ENCODE measurements at regions not wholly inside any gene's neighbourhood (a gene's known extent, or its start where the extent isn't known, plus 50 kb on each side); places are given as distances from the start of the nearest gene placed in this dataset.

DNA sequence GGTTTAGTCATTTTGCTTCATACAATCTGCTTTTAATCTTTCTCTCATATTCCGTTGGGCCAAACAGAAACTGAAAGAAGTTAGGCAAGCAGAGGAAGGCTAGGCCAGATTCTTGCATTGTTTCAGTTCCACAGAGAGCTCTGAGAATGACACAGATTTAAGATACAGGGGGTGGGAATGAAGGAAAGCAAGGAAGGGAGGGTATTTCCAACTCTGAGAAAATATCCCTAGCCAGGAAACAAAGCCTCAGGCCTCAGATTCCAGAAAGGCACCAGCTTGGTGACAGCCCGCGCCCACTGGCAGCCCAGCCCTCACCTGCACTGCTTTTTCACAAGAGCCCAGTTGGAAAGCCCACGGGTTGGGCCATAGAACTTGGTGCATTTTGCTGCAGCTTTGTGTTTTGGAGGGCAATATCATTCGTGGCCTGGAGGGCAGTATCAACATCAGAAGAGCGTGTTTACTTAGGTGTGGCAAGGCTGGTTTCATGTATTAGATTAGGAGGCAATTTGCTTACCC is 63.5 kb downstream of the ENC1 start:
- TF ChIP-seq, protein P1, sequence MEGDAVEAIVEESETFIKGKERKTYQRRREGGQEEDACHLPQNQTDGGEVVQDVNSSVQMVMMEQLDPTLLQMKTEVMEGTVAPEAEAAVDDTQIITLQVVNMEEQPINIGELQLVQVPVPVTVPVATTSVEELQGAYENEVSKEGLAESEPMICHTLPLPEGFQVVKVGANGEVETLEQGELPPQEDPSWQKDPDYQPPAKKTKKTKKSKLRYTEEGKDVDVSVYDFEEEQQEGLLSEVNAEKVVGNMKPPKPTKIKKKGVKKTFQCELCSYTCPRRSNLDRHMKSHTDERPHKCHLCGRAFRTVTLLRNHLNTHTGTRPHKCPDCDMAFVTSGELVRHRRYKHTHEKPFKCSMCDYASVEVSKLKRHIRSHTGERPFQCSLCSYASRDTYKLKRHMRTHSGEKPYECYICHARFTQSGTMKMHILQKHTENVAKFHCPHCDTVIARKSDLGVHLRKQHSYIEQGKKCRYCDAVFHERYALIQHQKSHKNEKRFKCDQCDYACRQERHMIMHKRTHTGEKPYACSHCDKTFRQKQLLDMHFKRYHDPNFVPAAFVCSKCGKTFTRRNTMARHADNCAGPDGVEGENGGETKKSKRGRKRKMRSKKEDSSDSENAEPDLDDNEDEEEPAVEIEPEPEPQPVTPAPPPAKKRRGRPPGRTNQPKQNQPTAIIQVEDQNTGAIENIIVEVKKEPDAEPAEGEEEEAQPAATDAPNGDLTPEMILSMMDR (IDR thresholded peaks at IDR 0.05): no peak
- no peaks in the 10 kb centered on the region for H3K36me3 ChIP-seq
- peaks cover 8 to 18% of the 10 kb centered on the region in 2 donors for H3K4me1 ChIP-seq (ENCODE audit: control insufficient read depth in 1 of 2, low read depth in 2 of 2)
- no peaks in the 10 kb centered on the region for H3K27me3 ChIP-seq (replicated peaks; ENCODE audit: insufficient read depth)
- no peak overlapping the region for H3K27ac ChIP-seq
- H3K4me3 ChIP-seq: peak overlapping the region; percentile 32
- no peak for ATAC-seq (ENCODE audit: insufficient number of reproducible peaks, low FRiP score, low read depth)
- no peak for DNase-seq (ENCODE audit: low spot score)
- no peaks in the 10 kb centered on the region for H3K9me3 ChIP-seq

DNA sequence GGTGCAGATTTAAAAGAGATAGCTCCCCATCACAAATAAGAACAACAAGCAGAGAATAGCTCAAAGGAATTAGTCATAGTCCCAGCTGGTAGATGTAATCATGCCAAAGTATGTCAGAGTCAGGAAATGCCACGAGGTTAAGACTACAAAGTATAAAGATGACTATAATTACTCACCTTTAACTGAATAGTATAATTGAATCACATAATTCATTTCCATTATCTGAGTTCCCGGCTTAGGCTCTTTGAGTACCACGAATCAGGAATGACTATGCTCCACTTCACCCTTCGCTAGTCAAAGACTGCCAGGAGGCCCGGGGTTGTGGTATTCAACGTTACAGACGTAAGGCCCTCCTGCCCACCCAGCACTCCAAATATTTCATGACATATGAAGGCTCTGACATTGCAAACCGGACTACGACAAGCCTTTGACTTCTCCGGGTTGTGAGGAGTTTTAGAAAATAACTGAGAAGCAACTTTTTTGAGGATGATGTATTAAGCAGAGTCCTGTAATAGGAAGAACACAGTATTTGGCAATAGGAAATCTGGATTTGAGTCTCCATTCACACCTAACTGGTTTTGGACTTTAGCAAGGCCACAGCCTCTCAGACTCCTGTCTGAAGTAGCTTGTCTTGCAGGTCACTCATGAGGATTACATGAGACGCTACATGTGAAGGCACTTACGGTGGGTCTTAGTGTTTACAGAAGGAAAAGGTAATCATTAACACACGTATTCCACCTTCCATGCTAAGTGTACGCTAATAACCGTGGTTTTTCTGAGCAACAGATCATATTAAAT is 64.6 kb downstream of the ENC1 start:
- no peaks in the 10 kb centered on the region for H3K9me3 ChIP-seq
- H3K4me1 ChIP-seq (ENCODE audit: control insufficient read depth in 1 of 2, low read depth in 2 of 2): peaks cover 8 to 18% of the 10 kb centered on the region in 2 donors
- DNase-seq (ENCODE audit: low spot score): no peak
- no peak overlapping the region for H3K27ac ChIP-seq
- no peaks in the 10 kb centered on the region for H3K36me3 ChIP-seq
- no peak for ATAC-seq (ENCODE audit: insufficient number of reproducible peaks, low FRiP score, low read depth)
- H3K27me3 ChIP-seq (replicated peaks; ENCODE audit: insufficient read depth): no peaks in the 10 kb centered on the region
- H3K4me3 ChIP-seq: no peak overlapping the region
- TF ChIP-seq, protein P1 (IDR thresholded peaks at IDR 0.05): no peak

DNA sequence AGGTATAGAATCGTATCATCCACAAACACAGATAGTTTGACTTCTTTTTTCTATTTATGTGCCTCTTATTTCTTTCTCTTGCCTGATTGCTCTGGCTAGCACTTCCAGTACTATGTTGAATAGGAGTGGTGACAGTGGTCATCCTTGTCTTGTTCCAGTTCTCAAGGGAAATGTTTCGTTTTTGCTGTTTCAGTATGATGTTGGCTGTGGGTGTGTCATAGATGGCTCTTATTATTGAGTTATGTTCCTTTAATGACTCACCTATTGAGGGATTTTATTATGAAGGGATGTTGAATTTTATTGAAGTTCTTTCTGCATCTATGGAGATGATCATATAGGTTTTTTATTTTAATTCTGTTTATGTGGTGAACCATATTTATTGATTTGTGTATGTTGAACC is 70.3 kb downstream of the ENC1 start:
- ATAC-seq (ENCODE audit: insufficient number of reproducible peaks, low FRiP score, low read depth) (no peak), DNase-seq (ENCODE audit: low spot score) (no peak)
- Histone ChIP-seq H3K27ac (no peak overlapping the region), H3K27me3 (replicated peaks; ENCODE audit: insufficient read depth) (no peaks in the 10 kb centered on the region), H3K36me3 (no peaks in the 10 kb centered on the region), H3K4me3 (no peak overlapping the region), H3K4me1 (ENCODE audit: control insufficient read depth in 1 of 2, low read depth in 2 of 2) (no peaks in the 10 kb centered on the region), H3K9me3 (no peaks in the 10 kb centered on the region)
- TF ChIP-seq, protein P1 (IDR thresholded peaks at IDR 0.05): no peak

DNA sequence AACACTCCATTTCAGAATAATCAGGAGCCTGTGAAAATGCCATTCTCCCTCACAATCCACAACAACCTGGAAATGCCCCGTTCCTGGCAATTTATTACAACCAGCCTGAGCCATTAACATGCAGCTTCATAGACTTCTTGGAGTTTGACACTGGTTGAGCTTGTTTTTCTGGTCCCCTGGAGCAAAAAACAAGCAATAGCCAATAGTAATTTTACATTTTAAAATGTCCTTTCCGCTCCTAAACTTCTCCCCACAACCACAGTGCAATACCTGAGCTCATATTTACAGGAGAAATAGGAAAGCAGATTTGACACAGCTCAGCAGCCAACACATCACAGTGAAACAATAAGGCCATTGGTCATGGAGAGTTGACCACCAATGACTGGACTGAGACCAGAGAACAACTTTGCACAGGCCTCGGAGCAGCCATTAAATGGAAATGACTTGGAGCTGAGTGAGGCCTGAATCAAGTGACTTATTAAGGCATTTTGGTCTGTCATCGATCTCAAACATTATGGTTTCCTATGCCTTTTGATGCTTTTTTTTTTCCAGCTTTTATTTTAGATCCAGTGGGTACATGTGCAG is 73.0 kb downstream of the ENC1 start:
- Histone ChIP-seq H3K36me3 (no peaks in the 10 kb centered on the region), H3K4me3 (no peak overlapping the region), H3K4me1 (ENCODE audit: control insufficient read depth in 1 of 2, low read depth in 2 of 2) (no peaks in the 10 kb centered on the region), H3K9me3 (no peaks in the 10 kb centered on the region), H3K27ac (no peak overlapping the region), H3K27me3 (replicated peaks; ENCODE audit: insufficient read depth) (no peaks in the 10 kb centered on the region)
- no peak for ATAC-seq (ENCODE audit: insufficient number of reproducible peaks, low FRiP score, low read depth)
- TF ChIP-seq, protein P1 (IDR thresholded peaks at IDR 0.05): no peak
- DNase-seq (ENCODE audit: low spot score): no peak

DNA sequence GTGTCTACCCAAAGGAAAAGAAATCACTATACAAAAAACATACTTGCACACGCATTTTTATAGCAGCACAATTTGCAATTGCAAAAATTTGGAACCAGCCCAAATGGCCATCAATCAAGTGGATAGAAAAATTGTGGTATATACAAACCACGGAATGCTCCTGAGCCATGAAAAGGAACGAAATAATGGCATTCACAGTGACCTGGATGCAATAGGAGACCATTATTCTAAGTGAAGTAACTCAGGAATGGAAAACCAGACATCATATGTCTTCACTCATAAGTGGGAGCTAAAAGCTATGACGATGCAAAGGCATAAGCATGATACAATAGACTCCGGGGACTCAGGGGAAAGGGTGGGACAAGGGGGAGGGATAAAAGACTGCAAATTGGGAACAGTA is 78.4 kb downstream of the ENC1 start:
- Histone ChIP-seq H3K27ac (no peak overlapping the region), H3K27me3 (replicated peaks; ENCODE audit: insufficient read depth) (no peaks in the 10 kb centered on the region), H3K4me1 (ENCODE audit: control insufficient read depth in 1 of 2, low read depth in 2 of 2) (no peaks in the 10 kb centered on the region), H3K36me3 (no peaks in the 10 kb centered on the region), H3K9me3 (no peaks in the 10 kb centered on the region), H3K4me3 (no peak overlapping the region)
- no peak for ATAC-seq (ENCODE audit: insufficient number of reproducible peaks, low FRiP score, low read depth)
- no peak for DNase-seq (ENCODE audit: low spot score)
- TF ChIP-seq, protein P1 (IDR thresholded peaks at IDR 0.05): no peak

All from thoracic aorta (tissue), 2 donors.